Right ventricle myocardium superior (tissue), 1 donor: ENCODE measurements at regions not wholly inside any gene's neighbourhood (a gene's known extent, or its start where the extent isn't known, plus 50 kb on each side); places are given as distances from the start of the nearest gene placed in this dataset.
A peak's percentile ranks its signal among the peaks of the same experiment; 100 is the strongest.

ENCODE experiments used
- ATAC-seq: fragments of 200-7000 bp; cut with Tn5 transposase; one replicate; pipeline ENCODE4 v1.9.1; 2020; ENCODE audit warnings: mild to moderate bottlenecking; ENCODE audit not compliant: poor library complexity
- DNase-seq: peaks from one replicate; pipeline ENCODE4 v3.0.0-alpha.2; 2020
- intact Hi-C: fragments of 100-400 bp; cut with DNase I; formaldehyde crosslinking; loops from one replicate; pipeline ENCODE4 v1.11.2; 2022
- donor health status: DM: no; HTN: yes; CAD: no; lungs with severe emphysema.

GRCh38 chr21:41029571-41029970, 138.4 kb upstream of the BACE2 start:
- intact Hi-C loops = no loop called here
- no peak for ATAC-seq
- DNase-seq = no peak

GRCh38 chr21:41031701-41032220, 136.2 kb upstream of the BACE2 start:
- intact Hi-C loops = no loop called here
- ATAC-seq (no peak), DNase-seq (no peak)

GRCh38 chr21:41032541-41032940, 135.4 kb upstream of the BACE2 start:
- ATAC-seq (no peak), DNase-seq (no peak)
- intact Hi-C loops = no loop called here

GRCh38 chr21:41037212-41037611, 130.7 kb upstream of the BACE2 start:
- no peak for ATAC-seq
- intact Hi-C loops = no loop called here
- DNase-seq = no peak

- intact Hi-C loops = no loop called here
- no peak for ATAC-seq
- DNase-seq = no peak
Measured at GRCh38 chr21:41037936-41038335, 130.0 kb upstream of the BACE2 start.

- intact Hi-C loops = no loop called here
- ATAC-seq (no peak), DNase-seq (no peak)
Measured at GRCh38 chr21:41043014-41043413, 124.9 kb upstream of the BACE2 start.

- DNase-seq = no peak
- ATAC-seq = peak; percentile 43
- intact Hi-C loops = no loop called here
Measured at GRCh38 chr21:41045534-41046268, 122.3 kb upstream of the BACE2 start.

GRCh38 chr21:41048145-41048544, 119.8 kb upstream of the BACE2 start:
- DNase-seq (no peak), ATAC-seq (no peak)
- intact Hi-C loops = no loop called here

- ATAC-seq (no peak), DNase-seq (no peak)
- intact Hi-C loops = no loop called here
Measured at GRCh38 chr21:41048623-41049022, 119.3 kb upstream of the BACE2 start.

- DNase-seq (no peak), ATAC-seq (no peak)
- intact Hi-C loops = no loop called here
Measured at GRCh38 chr21:41052820-41053555, 115.0 kb upstream of the BACE2 start.

- DNase-seq (no peak), ATAC-seq (no peak)
- intact Hi-C loops = no loop called here
Measured at GRCh38 chr21:41054018-41054578, 113.9 kb upstream of the BACE2 start.

GRCh38 chr21:41055266-41055665, 112.7 kb upstream of the BACE2 start:
- ATAC-seq = no peak
- no peak for DNase-seq
- intact Hi-C loops = no loop called here

GRCh38 chr21:41059871-41060270, 108.1 kb upstream of the BACE2 start:
- DNase-seq (no peak), ATAC-seq (no peak)
- intact Hi-C loops = loop anchor here (10.0 kb wide), 1 partner anchor 915 kb away; no protein-coding TSS in a partner anchor

- no peak for DNase-seq
- intact Hi-C loops = loop anchor here (10.0 kb wide), 1 partner anchor 917 kb away; no protein-coding TSS in a partner anchor
Measured at GRCh38 chr21:41061701-41062100, 106.3 kb upstream of the BACE2 start.

GRCh38 chr21:41064334-41064791, 103.6 kb upstream of the BACE2 start:
- intact Hi-C loops = loop anchor here (10.0 kb wide), 1 partner anchor 920 kb away; no protein-coding TSS in a partner anchor
- peak; percentile 51 for DNase-seq
- ATAC-seq = no peak

More at GRCh38 chr21:41061701-41062100, 106.3 kb upstream of the BACE2 start:
- no peak for ATAC-seq

GRCh38 chr21:41064951-41065350, 103.0 kb upstream of the BACE2 start:
- ATAC-seq (no peak), DNase-seq (no peak)
- intact Hi-C loops = loop anchor here (10.0 kb wide), 1 partner anchor 920 kb away; no protein-coding TSS in a partner anchor

- ATAC-seq = no peak
- no peak for DNase-seq
- intact Hi-C loops = loop anchor here (10.0 kb wide), 1 partner anchor 921 kb away; no protein-coding TSS in a partner anchor
Measured at GRCh38 chr21:41065539-41065938, 102.4 kb upstream of the BACE2 start.

- ATAC-seq = peak; percentile 37
- intact Hi-C loops = loop anchor here (10.0 kb wide), 1 partner anchor 922 kb away; no protein-coding TSS in a partner anchor
Measured at GRCh38 chr21:41066086-41066938, 101.6 kb upstream of the BACE2 start.

More at GRCh38 chr21:41066086-41066938, 101.6 kb upstream of the BACE2 start:
- DNase-seq = no peak
